K562 (cell line): ENCODE measurements at regions not wholly inside any gene's neighbourhood (a gene's known extent, or its start where the extent isn't known, plus 50 kb on each side); places are given as distances from the start of the nearest gene placed in this dataset.

Experiments
- ATAC-seq: fragments of 200-7000 bp; cut with Tn5 transposase; 3 replicates; pipeline ENCODE4 v1.9.1; 2020; ENCODE audit warnings: moderate library complexity
- BruUV-seq: library from RNA; stranded (reverse); fragments of 400-500 nt; replicated peaks from 2 replicates; lab custom pipeline; 2021; lab: Mats Ljungman, UMichigan
- CTCF ChIA-PET: fragments of 300-600 bp; formaldehyde crosslinking; extraction: SDS; loops from one replicate; lab custom pipeline; 2021; ENCODE audit warnings: low intra/inter-chr PET ratio; lab: Yijun Ruan, JAX
- POLR2A ChIA-PET: fragments of 300-600, 350-650 bp; sonication (Branson Sonifier 250); formaldehyde crosslinking; extraction: SDS; loops from one replicate; lab custom pipeline; 2021; ENCODE audit warnings: antibody characterized with exemption, inconsistent platforms; lab: Yijun Ruan, JAX
- DNase-seq, 4 experiments: peaks; one replicate each; pipeline versions ENCODE4 v3.0.0 to v3.0.0-alpha.2; 2011 to 2018; ENCODE audit warnings: low spot score in 3 of 4, mixed read lengths in 3 of 4; ENCODE audit errors: extremely low read depth in 1 of 4
- FAIRE-seq: peaks from 2 replicates; lab custom pipeline; 2011; peaks lifted over from hg19 to GRCh38; lab: Jason Lieb, UNC
- H2AFZ ChIP-seq: 2 replicates; pipeline ENCODE4 v1.6.0; 2011; ENCODE audit warnings: low read depth, low read length, control low read depth, inconsistent platforms
- H3K27ac ChIP-seq: fragments of 200-600 bp; 3 replicates; pipeline ENCODE4 v1.8.0; 2011; ENCODE audit warnings: low read depth, mild to moderate bottlenecking, control low read depth, inconsistent platforms, low read length, moderate library complexity, mixed read lengths; ENCODE audit errors: extremely low read depth
- H3K27me3 ChIP-seq, 2 experiments: fragments of 300-600 bp in 1 of 2; 2 replicates in 1 of 2; 3 replicates in 1 of 2; pipeline versions ENCODE4 v1.6.0 to v1.8.0; 2011; ENCODE audit warnings: inconsistent platforms in 2 of 2, low read length in 2 of 2, mild to moderate bottlenecking in 1 of 2, mixed read lengths in 1 of 2, moderate library complexity in 1 of 2; ENCODE audit not compliant: control insufficient read depth in 2 of 2, insufficient read depth in 2 of 2
- H3K36me3 ChIP-seq: fragments of 300-600 bp; 3 replicates; pipeline ENCODE4 v1.8.0; 2011; ENCODE audit warnings: mild to moderate bottlenecking, low read length, inconsistent platforms; ENCODE audit not compliant: control insufficient read depth, insufficient read depth
- H3K4me1 ChIP-seq, 2 experiments: fragments of 200-600 bp in 1 of 2; replicated peaks in 1 of 2; 2 replicates in 1 of 2; 3 replicates in 1 of 2; pipeline versions ENCODE4 v1.5.1 to v1.8.0; 2011; ENCODE audit warnings: inconsistent platforms in 2 of 2, low read length in 2 of 2, mild to moderate bottlenecking in 1 of 2, mixed read lengths in 1 of 2, moderate library complexity in 1 of 2; ENCODE audit not compliant: control insufficient read depth in 2 of 2, insufficient read depth in 2 of 2
- H3K4me2 ChIP-seq: 2 replicates; pipeline ENCODE4 v1.6.1; 2011; ENCODE audit warnings: low read length, control low read depth, inconsistent platforms, mixed read lengths; ENCODE audit not compliant: insufficient read depth
- H3K4me3 ChIP-seq: fragments of 200-600 bp; sonication (generic), shearing (Covaris generic); 2 replicates; pipeline ENCODE4 v1.5.1; 2016; ENCODE audit warnings: control low read depth, inconsistent platforms
- H3K79me2 ChIP-seq: fragments of 200-600 bp; 3 replicates; pipeline ENCODE4 v1.8.0; 2011; ENCODE audit warnings: low read length, inconsistent platforms; ENCODE audit not compliant: control insufficient read depth, insufficient read depth
- H3K9ac ChIP-seq, 2 experiments: 2 replicates each; pipeline versions ENCODE4 v1.6.0 to v1.6.1; 2011; ENCODE audit warnings: low read depth in 2 of 2, low read length in 2 of 2, control low read depth in 1 of 2, inconsistent platforms in 1 of 2, mild to moderate bottlenecking in 1 of 2, mixed read lengths in 1 of 2; ENCODE audit not compliant: insufficient read depth in 1 of 2
- H3K9me1 ChIP-seq: one replicate; pipeline ENCODE4 v1.6.0; 2011; ENCODE audit warnings: inconsistent platforms, mild to moderate bottlenecking, low read length, moderate library complexity; ENCODE audit not compliant: control insufficient read depth, insufficient read depth
- H3K9me3 ChIP-seq: replicated peaks from 2 replicates; pipeline ENCODE4 v1.5.1; 2011; ENCODE audit warnings: low read depth, low read length, inconsistent platforms; ENCODE audit not compliant: control insufficient read depth, insufficient read depth
- H4K20me1 ChIP-seq: replicated peaks from 2 replicates; pipeline ENCODE4 v1.6.1; 2011; ENCODE audit warnings: low read length, inconsistent platforms, mixed read lengths; ENCODE audit not compliant: control insufficient read depth, insufficient read depth
- GATAD2B ChIP-seq: fragments of 450-650 bp; IDR thresholded peaks from 2 replicates; pipeline ENCODE4 v1.6.1; 2017; ENCODE audit warnings: mild to moderate bottlenecking, borderline replicate concordance
- KDM2B ChIP-seq: fragments of 250-450 bp; sonication (Bioruptor Pico); IDR thresholded peaks from 2 replicates; pipeline ENCODE4 v1.8.0; 2021; ENCODE audit warnings: mild to moderate bottlenecking, moderate library complexity
- MAFF ChIP-seq: IDR thresholded peaks from 2 replicates; pipeline ENCODE4 v1.6.1; 2012; ENCODE audit warnings: low read length, improper control_type of control experiment
- MYNN ChIP-seq, 2 experiments: sonication (generic); formaldehyde crosslinking in 1 of 2; IDR thresholded peaks; 2 replicates each; pipeline versions ENCODE4 v1.5.0 to v1.6.1; 2016 to 2020; ENCODE audit warnings: antibody characterized with exemption in 1 of 2, missing genetic modification reagents in 1 of 2
- NONO ChIP-seq, 2 experiments: fragments of 200-400 bp in 1 of 2; fragments of 450-650 bp in 1 of 2; formaldehyde crosslinking in 1 of 2; IDR thresholded peaks; 2 replicates each; pipeline ENCODE4 v1.6.1; 2017; ENCODE audit warnings: low read depth in 2 of 2, mild to moderate bottlenecking in 2 of 2, moderate library complexity in 2 of 2, low read length in 1 of 2
- POLR2AphosphoS2 ChIP-seq: IDR thresholded peaks from 2 replicates; pipeline ENCODE4 v1.6.1; 2012; ENCODE audit warnings: low read length, improper control_type of control experiment
- PRPF4 ChIP-seq: fragments of 200-400 bp; formaldehyde crosslinking; IDR thresholded peaks from one replicate; pipeline ENCODE4 v1.6.1; 2017; ENCODE audit warnings: low read length, low read depth, mild to moderate bottlenecking; ENCODE audit not compliant: insufficient read depth, poor library complexity, severe bottlenecking
- ZNF696 ChIP-seq: fragments of 250-450 bp; sonication (Bioruptor Pico); conservative IDR thresholded peaks from 2 replicates; pipeline ENCODE4 v1.4.0; 2020; ENCODE audit warnings: mild to moderate bottlenecking, moderate library complexity
- ZNF785 ChIP-seq: fragments of 250-450 bp; sonication (Bioruptor Pico); IDR thresholded peaks from 2 replicates; pipeline ENCODE4 v1.4.0; 2020; ENCODE audit warnings: mild to moderate bottlenecking
- WGBS: fragments of 100-300 bp; shearing (Covaris generic); methylation state at CpG from one replicate; pipeline ENCODE4 v1.1.6; 2016; ENCODE audit warnings: low coverage, mixed read lengths; ENCODE audit not compliant: insufficient coverage; ENCODE audit errors: missing lambda C conversion rate; 5-methylcytosine and 5-hydroxymethylcytosine counted together
- in situ Hi-C: fragments of 300-500 bp; cut with MboI; formaldehyde crosslinking; loops from 4 replicates; pipeline ENCODE4 v1.15.0; 2018; ENCODE audit warnings: inconsistent platforms, mixed read lengths
- intact Hi-C: fragments of 100-400 bp; cut with micrococcal nuclease; formaldehyde crosslinking; loops from 2 replicates; pipeline ENCODE4 v1.14.2; 2022

DNA sequence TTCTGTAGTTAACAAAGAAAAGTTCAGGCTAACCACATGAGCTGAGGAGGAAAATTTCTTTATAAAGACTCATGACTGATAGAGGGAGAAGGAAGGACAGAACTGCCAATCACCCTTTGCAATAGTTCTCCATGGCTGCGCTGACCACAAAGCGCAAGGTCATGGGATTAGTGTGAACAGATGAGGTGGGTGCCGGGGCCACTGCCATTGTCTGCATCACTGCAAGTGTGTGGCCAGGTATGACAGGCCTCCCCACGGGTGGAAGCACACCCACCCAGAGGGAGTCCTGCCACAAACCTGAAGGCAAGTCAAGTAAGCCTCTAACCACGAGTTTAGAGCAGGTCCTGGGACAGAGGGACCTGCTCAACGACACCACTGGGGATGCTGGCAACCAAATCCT is 128.1 kb downstream of the TUBA3C start:
- BruUV-seq = no TSS peak
- Histone ChIP-seq H3K27ac (no peak overlapping the region), H3K9me1 (no peaks in the 10 kb centered on the region), H3K9ac (no peak overlapping the region), H3K9me3 (no peaks in the 10 kb centered on the region), H3K4me1 (no peaks in the 10 kb centered on the region), H3K4me2 (no peak overlapping the region), H3K36me3 (no peaks in the 10 kb centered on the region), H3K79me2 (no peaks in the 10 kb centered on the region), H3K27me3 (peaks cover 0 to 10% of the 10 kb centered on the region in 2 experiments; a peak in 2 of 5 replicates), H4K20me1 (no peaks in the 10 kb centered on the region), H3K4me3 (no peak overlapping the region), H2AFZ (no peak overlapping the region)
- no peak for DNase-seq
- no peak for ATAC-seq
- TF ChIP-seq PRPF4 (no peak), MYNN (IDR thresholded peaks at IDR 0.05) (no peak), MYNN (CRISPR knock-in tag; IDR thresholded peaks at IDR 0.05) (no peak), ZNF785 (CRISPR knock-in tag) (no peak), POLR2AphosphoS2 (no peak), MAFF (no peak), NONO (IDR thresholded peaks at IDR 0.05; ENCODE audit: low read depth in 2 of 2, low read length in 1 of 2) (no peak)
- 3% methylated on average over 5 of the region's 6 CpGs for WGBS
- in situ Hi-C loops = no loop called here
- ChIA-PET POLR2A (no interaction called here), CTCF (no interaction called here)
- intact Hi-C loops = no loop called here
- no peak for FAIRE-seq

DNA sequence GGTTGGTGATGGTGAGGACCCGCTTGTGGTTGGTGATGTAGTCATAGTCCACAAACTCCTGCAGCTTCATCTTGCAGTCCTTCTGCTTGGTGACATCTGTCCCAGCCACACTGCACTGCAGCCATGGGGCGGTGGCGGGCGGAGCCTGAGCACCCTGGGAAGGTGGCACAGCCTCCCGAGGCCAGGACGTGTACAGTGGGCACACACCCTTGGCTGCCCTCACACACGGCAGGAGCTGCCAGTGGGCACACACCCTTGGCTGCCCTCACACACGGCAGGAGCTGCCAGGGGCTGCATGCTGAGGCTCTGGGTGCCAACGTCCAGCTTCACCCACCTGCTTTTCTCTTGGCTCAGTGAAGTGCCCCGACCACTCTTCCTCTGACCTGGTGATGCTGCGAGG is 128.7 kb downstream of the TUBA3C start:
- Histone ChIP-seq H3K36me3 (no peaks in the 10 kb centered on the region), H3K4me2 (no peak overlapping the region), H4K20me1 (no peaks in the 10 kb centered on the region), H3K9ac (no peak overlapping the region), H3K9me3 (no peaks in the 10 kb centered on the region), H2AFZ (no peak overlapping the region), H3K79me2 (no peaks in the 10 kb centered on the region), H3K4me1 (no peaks in the 10 kb centered on the region), H3K27ac (no peak overlapping the region), H3K9me1 (no peaks in the 10 kb centered on the region), H3K4me3 (no peak overlapping the region), H3K27me3 (peaks cover 0 to 10% of the 10 kb centered on the region in 2 experiments; a peak in 2 of 5 replicates)
- BruUV-seq = no TSS peak
- DNase-seq = no peak
- intact Hi-C loops (no loop called here), in situ Hi-C loops (no loop called here)
- POLR2A ChIA-PET = no interaction called here
- TF ChIP-seq GATAD2B (no peak), KDM2B (CRISPR knock-in tag) (no peak), ZNF696 (CRISPR knock-in tag) (no peak)
- FAIRE-seq = no peak
- CTCF ChIA-PET = no interaction called here
- WGBS = 4% methylated on average over 5 of the region's 11 CpGs
- ATAC-seq = no peak
